Choroid plexus epithelial cell (primary cell): ENCODE measurements at regions not wholly inside any gene's neighbourhood (a gene's known extent, or its start where the extent isn't known, plus 50 kb on each side); places are given as distances from the start of the nearest gene placed in this dataset.

Experiments used
- DNase-seq: peaks from one replicate; pipeline ENCODE4 v3.0.0-alpha.2; 2010; ENCODE audit warnings: low read depth
- H3K4me3 ChIP-seq: 2 replicates; pipeline ENCODE4 v1.5.1; 2011; ENCODE audit warnings: low read depth, mild to moderate bottlenecking, control low read depth, low read length, moderate library complexity
- TF ChIP-seq, protein P1 (sequence below): conservative IDR thresholded peaks from 2 replicates; pipeline ENCODE4 v1.5.1; 2011; ENCODE audit warnings: low read depth, mild to moderate bottlenecking, control low read depth, inconsistent platforms, low read length, moderate library complexity

DNA sequence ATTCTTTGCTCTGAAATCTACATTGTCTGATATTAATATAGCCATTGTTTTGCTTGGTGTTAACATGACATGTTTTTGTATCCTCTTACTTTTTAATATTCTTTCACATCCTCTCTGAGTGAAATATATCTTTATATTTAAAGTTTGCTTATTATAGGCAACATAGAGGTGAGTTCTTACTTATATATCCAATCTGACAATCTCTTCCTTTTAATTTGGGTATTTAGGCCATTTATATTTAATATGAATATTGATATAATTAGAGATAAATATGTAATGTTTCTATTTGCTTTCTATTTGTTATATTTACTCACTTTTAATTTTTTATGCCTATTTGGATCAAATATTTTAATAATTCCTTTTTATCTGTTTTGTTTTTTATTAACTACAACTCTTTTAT, 554.1 kb upstream of the SALL1 start:
- no peak for DNase-seq
- H3K4me3 ChIP-seq = no peak overlapping the region
- TF ChIP-seq, protein P1, sequence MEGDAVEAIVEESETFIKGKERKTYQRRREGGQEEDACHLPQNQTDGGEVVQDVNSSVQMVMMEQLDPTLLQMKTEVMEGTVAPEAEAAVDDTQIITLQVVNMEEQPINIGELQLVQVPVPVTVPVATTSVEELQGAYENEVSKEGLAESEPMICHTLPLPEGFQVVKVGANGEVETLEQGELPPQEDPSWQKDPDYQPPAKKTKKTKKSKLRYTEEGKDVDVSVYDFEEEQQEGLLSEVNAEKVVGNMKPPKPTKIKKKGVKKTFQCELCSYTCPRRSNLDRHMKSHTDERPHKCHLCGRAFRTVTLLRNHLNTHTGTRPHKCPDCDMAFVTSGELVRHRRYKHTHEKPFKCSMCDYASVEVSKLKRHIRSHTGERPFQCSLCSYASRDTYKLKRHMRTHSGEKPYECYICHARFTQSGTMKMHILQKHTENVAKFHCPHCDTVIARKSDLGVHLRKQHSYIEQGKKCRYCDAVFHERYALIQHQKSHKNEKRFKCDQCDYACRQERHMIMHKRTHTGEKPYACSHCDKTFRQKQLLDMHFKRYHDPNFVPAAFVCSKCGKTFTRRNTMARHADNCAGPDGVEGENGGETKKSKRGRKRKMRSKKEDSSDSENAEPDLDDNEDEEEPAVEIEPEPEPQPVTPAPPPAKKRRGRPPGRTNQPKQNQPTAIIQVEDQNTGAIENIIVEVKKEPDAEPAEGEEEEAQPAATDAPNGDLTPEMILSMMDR = no peak

DNA sequence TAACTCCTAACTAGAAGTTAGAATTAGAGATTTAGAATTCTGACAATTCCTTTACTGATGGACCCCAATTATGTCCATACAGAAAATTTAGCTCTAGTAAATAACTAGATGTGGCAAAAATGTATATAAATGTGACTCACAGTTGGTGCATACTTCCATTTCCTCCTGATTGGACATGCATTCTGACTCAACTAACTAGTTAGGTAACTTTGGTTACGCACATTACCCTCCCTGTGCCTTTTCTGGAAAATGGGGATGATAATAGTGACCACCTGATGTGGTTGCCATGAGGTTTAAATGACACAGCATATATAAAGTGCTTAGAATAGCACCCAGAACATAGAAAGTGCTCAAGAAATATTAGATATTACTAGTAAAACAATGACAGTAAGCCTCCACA, 550.0 kb upstream of the SALL1 start:
- DNase-seq = no peak
- no peak overlapping the region for H3K4me3 ChIP-seq
- TF ChIP-seq, protein P1 = no peak

DNA sequence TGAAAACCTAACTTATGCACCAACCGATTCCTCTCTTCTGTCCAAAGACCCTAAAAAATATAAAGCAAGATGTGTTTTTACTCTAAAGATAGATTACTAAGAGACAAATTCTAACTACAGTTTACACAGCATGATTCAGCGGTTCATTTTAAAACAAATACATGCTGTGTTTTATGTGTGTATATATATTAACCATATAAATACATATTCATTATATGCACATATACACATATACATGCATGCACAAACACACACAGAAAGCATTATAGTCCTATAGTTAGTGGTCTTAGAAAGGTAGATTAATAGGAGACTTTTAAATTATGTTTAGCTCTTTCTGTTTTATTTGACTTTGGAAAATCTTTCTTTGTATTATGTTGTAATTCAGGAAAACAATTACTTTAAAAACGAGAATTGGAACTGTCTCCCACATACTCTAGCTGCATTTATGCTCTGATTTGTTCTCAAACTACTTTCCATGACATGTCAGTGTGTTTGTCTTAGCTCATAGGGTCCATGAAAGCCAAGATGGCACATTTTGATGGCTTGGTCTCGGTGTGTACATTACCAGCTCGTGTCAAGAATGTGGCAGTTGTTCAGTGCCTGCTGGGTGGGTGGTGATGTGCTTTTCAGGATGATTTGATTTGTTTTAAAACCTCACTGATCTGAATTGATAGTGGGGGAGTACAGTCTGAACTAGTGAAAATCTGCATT, 548.8 kb upstream of the SALL1 start:
- no peak for DNase-seq
- no peak overlapping the region for H3K4me3 ChIP-seq
- TF ChIP-seq, protein P1 = no peak

DNA sequence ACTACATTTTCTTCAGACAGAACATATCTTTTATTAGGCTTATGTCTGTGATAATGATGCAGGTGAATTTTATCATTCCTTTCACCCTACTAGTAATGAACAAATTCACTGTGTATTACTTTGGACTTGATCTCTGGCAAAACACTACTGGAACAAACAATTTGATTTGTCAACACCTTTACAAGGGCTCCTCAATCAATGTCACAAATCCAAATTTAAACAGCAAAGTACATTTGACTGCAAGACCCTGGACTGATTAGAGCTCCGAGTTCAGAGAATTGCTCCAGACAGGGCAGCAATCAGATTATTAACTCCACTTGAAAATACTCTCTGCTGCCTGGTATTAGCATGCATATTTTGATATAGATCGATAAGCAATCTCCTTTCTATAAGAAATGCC, 547.6 kb upstream of the SALL1 start:
- no peak for DNase-seq
- TF ChIP-seq, protein P1 = no peak
- H3K4me3 ChIP-seq = no peak overlapping the region

DNA sequence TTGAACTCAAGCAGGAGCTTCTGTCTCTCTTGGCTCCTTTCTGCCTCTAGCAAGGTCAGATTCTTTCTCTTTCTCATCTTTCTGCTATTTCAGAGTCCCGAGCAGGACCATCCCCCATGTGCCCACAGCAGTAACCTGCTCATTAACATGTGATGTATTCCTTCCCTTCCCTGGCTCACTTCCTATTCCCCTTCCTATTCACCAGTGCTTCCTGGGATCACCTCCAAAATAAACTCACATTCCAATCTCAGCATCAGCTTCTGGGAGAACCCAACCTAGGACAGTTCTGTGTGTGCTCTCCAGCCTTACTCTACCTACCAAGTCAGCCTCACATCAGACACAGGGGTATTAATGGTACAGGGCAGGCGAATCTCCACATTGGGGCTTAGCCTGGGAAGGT, 546.4 kb upstream of the SALL1 start:
- TF ChIP-seq, protein P1 = no peak
- H3K4me3 ChIP-seq = no peak overlapping the region
- DNase-seq = no peak

DNA sequence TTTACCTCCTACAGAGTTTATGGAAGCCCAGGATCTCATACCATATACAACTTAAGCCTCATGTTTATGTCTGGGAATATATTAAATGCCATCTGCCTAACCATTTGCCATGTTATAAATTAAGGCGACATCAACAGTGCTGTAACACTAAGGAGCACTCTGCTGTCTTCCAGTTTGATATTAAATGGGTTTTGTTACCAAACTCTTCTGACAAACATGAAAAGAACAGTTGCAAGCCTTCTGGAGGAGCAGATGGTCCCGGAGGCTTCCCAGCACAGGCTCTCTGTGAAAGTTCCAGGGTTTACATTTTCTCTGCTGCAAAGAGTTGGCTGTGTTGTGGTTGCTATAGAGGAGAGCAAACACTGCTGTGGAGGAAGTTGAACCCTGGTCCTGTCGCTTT, 545.3 kb upstream of the SALL1 start:
- TF ChIP-seq, protein P1 = no peak
- no peak overlapping the region for H3K4me3 ChIP-seq
- DNase-seq = no peak

DNA sequence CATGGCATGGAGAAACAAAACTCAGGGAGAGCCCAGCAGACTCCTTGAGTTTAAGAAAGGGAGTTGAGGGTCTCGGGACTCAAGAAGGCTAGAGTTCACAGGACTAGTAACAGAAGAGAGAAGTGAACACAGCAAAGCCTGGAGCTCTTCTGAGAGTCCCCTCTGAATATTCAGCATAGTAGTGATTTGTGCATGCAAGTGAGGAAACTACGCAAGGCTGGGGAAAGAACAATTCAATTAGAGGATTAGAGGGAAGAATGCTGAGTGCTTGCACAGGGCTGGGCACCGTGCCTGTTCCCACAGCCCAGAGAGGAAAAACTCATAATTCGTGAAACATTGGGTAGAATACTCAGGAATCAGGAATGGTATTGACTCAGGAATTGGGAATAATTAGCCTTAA, 540.0 kb upstream of the SALL1 start:
- H3K4me3 ChIP-seq = no peak overlapping the region
- DNase-seq = no peak
- TF ChIP-seq, protein P1 = no peak
